HG02943 (cell line): ENCODE measurements at regions not wholly inside any gene's neighbourhood (a gene's known extent, or its start where the extent isn't known, plus 50 kb on each side); places are given as distances from the start of the nearest gene placed in this dataset.

Experiments used
- ATAC-seq: cut with Tn5 transposase; IDR thresholded peaks from one replicate; pipeline ENCODE4 v1.9.1; 2021; ENCODE audit warnings: mild to moderate bottlenecking, low read depth, moderate library complexity; ENCODE audit not compliant: unreplicated experiment

DNA sequence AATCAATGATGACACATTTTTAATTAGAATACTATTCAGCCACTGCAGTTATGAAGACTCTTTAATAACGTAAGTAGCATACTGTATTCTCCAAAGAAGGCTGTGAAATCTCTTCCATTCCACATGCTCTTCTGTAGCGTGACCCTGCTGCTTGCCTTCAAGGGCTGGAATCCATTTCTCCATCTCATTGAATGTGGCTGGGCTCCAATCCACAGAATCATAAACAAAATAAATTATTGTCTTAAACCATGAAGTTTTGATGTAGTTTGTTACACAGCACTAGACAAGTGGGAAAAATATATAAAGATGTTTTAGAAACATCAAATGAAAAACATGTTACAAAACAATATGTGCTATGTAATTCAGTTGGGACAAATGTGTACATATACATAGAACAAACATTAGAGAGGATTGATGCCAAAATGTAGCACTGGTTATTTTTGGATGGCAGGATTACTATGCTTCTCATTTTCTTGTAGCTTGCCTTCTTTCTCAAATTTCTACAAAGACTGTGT lies 410.8 kb upstream of the PODXL start:
- ATAC-seq = no peak

DNA sequence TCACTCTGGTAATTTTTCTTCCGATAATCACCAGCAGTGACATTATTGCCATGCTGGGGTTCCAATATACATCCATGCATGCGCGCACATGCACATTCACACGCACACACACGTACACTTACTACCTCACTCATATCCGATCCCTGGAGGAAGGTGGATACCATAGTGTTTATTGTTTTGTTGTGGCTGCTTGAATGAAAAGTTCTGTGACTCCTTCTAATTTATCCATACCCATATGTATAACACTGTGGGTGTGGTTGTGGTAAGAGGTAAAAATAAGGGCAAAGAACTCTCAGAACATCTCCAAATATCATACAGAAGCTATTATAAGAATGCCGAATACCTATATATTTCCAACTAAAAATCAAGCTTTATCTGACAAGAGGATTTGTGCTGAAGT lies 407.8 kb upstream of the PODXL start:
- ATAC-seq = no peak

DNA sequence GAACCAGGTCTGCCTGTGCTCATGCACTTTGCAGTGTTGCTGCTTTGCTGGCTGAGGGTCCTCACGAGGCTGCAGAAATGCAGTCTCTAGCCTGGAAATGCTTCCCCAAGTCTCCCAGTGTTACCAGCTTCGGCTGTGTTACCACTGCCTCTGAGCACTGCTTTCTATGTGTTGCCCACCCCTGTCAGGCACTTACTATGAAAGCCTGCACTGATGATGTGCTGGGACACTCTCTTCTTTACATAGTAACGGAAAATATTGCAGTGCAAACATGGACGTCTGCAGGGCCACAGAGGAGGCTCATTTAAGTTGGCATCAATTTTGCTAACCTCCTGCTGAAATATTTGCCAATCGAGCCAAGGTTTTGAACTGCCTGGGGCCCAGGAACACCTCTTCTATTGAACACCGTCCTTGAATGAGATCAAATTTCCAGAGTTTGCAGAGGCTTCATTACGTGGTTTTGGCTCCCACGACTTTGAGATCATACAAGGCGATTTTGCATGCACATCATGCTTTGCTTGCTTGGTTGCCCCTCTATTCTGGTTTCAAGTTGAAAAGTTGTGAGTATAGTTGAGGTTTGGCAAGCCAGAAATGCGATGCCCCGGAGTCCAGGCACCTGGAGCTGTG lies 404.7 kb upstream of the PODXL start:
- no peak for ATAC-seq

DNA sequence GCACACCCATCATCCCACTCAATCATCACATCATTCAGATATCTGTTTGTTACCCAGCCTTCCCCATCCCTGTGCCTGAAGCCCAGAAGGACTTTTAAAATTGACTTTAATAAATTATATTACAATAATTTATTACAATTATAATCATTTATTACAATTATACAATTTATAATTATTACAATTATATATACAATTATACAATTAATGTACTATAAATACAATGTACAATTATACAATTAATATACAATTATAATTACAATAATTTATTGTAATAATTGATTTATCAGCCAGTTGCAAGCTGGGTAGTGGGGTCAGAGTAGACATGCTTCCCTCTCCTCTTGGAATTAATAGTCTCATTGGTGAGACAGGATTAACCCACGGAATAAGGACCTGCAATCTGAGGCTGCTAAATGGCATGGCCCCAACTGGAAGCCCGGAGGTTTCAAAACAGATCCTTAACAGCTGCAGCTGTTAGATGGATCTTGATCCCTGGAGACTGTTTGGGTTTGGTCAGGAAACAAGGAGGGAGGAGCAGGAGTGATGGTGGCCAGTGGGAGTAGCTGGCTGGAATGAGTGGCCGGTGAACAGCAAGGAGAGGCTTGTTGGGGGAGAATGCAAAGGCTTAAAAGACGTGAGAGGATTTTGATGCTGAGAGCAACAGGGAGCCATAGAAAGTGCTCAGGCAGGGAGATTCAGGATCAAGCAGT lies 402.8 kb upstream of the PODXL start:
- ATAC-seq = no peak

DNA sequence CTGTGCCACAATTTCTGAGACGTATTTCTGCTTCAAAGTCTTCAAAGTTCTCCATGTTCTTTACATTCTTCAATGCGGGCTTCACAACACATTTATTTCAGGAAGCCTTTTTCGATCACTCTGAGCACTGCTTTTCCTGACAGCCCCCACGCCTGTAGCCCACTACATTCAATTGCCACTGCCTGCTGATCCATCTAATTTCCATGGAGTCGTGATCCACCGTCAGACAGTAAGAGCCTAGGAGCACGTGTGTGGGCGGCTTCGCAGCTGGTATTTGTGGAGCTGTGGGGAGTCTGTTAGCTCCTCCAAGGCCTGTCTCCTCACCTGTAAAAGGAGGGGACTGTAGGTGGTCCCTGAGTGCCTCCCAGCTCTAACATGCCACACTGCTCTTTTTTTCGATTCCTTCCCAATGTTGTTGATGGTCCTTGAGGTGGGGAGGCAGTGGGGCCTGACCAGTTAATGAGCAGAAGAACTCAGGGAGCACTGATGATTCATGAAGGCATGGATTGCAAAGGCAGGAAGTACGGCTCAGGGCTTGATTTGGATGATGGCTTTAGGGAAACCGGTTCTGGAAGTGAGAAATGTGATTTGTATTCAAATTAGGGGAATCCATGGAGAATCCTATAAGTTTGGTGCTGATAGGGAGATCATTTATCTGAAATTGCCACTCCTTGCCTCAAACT lies 401.1 kb upstream of the PODXL start:
- no peak for ATAC-seq

DNA sequence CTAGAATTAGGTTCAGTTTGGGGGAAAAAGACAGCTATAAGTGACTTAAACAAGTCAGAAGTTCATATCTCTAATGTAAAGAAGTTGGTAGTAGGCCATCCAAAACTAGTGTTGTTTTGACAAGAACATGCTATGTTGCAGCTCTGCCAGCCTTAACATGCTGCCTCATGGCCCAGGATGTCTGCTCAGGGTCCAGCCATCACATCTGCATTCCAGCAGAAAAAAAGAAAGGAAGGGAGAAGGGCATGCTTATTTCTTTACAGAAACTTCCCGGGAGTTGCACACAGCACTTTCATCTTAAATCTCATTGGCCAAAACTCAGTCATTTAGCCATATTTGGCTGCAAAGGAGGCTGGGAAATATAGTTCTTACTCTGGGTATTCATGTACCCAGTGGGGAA lies 400.4 kb upstream of the PODXL start:
- no peak for ATAC-seq

DNA sequence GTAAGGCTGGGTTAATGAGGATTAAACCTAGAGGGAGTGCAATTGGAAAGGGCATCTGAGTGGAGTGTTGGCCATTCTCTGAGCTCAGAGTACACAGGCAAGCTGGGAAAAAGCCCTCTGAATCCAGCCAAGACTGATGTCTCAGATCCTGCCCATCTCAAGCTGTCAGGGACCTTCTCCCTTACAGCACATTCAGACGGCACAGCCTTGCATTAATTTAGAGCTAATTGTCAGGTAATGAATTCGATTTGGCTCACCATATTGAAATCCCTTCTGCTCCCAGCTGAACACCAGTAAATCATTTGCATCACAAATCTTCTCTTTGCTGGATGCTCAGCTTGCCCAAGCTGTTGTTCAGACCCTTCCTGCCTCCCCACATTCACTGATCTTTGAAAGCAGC lies 399.3 kb upstream of the PODXL start:
- ATAC-seq = no peak

DNA sequence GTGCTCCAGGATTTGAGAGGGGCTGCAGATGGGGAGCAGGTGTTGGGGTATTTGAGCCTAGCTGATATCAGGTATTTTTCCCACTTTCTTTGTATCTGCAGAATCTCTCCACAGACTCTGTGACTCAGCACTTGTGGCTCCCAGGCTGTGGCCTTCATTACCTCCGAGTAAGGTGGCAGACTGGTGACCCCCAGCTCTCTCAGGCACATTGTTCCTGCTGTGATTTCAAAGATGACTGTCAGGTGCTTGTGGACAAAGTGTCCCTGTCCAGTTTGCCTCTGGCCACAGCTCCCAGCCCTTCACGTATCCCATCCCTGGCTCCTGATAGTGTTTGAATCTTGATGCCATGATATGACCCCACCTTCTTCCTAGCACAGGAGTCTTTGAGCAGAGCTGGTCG lies 396.8 kb upstream of the PODXL start:
- no peak for ATAC-seq

DNA sequence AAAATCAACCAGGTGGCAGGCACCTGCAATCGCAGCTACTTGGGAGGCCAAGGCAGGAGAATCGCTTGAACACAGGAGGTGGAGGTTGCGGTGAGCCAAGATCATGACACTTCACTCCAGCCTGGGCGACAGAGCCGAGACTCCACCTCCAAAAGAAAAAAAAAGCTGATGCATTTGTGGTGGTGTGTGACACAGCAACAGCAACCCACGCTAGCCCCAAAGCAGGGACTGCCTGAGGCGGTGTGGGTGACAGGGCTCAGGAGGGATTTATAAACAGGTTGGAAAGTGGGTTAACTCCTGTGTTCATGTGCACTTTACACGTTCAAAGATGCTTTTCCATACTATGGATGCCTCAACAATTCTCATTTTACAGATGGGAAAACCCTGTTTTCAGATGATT lies 395.9 kb upstream of the PODXL start:
- no peak for ATAC-seq

DNA sequence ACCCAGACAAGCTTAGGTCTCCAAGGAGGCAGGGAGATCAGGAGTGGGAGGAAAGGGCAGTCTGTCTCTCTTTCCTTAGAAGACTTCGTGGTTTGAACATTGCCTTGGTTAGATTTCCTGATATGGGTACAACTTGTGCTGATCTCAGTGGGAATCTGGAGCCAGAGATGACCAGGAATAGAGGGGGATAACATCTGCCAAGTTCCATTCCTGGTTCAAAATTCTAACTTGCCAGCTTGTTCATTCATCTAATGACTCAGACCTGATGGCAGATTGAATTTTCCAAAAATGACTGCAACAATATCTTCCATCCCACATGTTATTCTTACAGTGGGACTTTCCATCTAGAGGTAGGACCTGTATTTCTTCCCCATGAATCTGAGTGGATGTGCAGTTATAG lies 394.3 kb upstream of the PODXL start:
- no peak for ATAC-seq

DNA sequence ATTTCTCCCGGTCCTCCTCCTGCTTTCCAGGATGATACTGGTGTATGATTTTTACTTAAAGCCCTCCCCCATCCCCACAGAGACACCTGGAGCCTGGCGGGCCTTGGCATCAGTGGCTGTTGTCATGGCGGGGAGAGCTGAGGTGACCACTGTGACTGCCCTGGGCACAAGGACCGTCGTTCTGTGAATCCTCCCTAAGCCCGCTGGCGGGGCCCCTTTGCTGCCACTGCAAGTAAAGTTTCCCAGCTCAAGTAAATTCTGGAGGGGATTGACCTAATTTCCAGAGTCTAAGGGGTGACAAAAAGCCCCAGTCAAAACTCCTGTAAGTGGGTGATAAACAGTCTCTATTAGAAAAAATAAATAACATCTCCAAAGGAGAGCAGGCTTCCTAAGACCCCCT lies 393.2 kb upstream of the PODXL start:
- ATAC-seq = no peak

DNA sequence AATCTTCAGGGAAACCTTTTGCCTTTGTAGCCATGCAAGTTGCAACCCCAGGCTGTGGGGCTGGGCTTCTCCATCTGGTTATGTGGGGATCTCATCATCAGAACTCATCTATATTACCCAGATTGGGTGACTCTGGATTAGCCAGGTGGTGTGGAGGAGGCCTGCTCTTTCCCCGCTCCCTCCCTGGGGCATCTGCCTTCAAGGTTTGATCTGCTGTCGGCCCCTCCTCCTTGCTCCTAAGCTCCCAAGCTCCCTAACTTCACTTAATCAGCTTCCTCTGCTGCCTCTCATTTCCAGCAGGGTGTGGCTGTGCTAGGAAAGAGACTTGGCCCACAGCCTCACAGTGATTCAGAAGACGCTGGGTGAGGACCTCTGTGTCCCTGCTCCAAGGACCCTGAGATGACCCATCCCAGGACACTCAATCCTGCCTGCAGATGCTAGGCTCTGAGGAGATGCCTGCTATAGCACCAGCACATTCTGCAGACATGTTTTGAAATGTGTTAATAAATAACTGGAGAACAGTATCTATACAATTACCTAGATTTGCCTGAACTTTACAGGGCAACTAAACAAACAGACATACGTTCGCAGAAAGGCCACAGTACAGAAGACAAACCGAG lies 392.1 kb upstream of the PODXL start:
- ATAC-seq = no peak

DNA sequence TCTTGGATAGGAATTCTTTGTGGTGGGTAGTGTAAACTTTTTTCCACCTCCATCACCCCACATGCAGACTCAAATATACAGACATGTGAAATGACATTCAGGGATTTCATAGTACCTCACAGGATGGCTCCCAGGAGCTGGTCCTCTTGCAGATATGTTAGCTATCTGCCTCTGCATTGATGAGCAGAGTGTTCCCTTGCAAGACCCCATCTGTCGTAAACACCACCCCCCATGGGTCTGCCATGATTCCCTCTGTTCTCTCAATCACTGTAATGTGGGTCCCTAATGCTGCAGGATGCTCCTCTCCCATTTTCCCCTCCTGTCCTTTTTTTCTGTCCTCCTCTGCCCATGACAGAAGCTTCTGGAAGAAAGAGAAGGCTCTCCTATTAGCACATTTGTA lies 391.2 kb upstream of the PODXL start:
- no peak for ATAC-seq

DNA sequence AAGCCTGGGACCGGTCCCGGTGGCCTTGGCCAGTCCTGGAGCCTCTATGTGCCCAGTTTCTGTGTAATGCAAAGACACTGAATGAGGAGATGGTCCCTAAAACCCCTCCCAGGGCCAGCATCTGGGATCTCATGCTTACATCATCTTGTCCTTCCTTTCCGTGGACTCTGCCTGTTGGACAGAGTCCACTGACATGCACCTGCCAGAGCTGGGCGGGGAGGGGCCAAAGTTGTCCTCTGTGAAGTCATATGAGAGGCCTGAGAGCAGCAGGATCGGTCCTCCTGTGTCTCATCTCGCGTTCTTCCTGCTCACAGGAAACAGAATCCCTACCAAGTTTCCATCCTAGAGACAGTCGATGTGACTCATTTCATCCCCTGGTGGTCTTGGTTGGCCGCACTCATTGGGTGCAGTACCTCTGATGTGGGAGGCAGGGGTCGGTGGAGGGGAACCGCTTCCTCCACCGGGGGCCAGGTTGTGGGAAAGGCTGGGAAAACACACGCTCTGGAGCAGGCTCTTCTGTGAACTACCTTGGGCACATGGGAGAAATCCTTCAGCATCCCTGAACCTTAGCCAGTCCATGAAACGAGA lies 389.6 kb upstream of the PODXL start:
- ATAC-seq = no peak

DNA sequence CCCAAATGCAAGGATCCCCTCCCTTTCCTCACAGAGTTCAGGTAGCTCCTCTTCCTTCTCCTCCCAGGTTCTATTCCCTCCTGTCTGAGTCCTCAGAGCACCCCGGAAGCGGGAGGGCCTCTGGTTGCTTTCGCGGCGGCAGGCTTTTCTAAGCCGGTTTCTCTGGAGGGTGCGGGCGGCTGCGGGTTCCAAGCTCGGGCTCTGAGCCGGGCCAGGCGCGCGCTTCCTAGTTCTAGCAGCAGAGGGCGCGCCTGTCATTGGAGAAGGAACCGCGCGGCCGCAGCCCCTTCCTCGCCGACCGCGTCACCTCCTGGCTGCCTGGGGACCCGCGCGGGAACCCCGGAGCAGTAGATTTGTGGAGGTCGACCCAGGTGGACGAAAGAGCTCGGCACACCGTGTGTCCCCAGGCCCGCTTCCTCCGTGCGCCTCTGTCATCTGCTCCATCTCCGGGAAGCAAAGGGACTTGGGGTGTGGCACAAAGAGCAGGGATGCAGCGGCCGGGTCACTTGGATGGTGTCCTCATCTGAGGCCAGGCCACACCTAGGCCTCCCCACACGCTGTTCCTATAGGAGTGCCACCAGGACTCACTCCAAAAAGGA lies 389.0 kb upstream of the PODXL start:
- no peak for ATAC-seq

DNA sequence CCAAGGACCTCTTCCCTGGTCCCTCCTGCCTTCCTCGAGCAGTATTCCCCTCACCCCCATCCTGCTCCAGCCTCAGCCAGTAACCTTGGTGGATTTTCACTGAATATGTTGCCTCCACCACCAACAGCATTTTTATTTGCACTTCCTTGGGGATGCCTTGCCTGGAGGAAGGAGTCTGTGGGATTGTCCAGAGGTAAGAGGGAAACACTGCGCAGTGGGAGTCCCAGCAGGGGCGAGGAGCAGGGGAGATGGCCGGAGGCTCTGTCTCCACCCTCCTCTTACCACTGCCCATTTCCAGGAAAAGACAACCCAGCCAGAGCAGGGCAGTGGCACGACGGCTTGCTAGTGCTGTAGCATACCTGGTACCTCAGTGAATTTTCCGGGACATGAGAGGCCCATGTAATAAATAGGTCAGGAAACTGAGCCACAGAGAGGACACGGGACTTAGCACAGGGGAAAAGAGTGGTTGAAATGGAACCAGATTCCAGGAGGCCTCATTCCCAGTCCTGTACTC lies 388.2 kb upstream of the PODXL start:
- no peak for ATAC-seq

DNA sequence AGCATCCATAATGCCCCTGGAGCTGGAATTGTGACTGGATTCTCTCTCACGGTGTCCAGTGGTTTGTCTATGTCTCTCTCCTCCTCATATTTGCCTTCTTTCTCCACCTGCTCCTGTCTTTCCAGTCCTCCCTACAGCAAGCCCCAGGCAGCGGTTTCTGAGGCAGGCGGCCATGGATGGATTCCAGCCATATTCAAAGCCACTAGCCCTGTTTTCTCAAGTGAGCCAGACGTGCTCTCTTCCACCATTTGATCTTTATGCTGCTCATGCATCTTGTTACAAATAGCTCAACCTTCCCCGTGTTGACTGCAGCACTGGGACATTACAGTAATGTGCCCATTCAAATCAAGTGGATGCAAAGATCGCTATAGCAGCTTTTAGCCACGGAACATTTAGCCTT lies 387.2 kb upstream of the PODXL start:
- ATAC-seq = no peak

DNA sequence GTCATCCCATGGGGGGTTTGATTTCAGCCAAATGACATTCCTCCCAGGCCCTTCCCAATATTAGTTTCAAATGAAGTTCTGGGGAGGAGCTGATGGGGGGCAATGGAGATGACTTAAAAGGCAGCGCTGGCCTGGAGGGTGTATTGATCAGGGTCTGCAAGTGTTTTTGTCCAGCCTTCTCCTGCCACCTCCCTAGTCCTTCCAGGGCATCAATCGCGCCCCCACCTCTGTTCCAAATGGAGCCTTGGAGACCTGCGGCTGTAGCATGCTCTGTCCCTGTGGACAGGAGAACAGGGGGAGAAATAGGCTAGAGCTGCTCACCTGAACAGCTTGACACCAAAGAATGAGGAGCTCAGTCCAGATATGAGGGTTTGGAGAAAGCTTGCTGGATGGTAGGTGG lies 386.8 kb upstream of the PODXL start:
- ATAC-seq = no peak

DNA sequence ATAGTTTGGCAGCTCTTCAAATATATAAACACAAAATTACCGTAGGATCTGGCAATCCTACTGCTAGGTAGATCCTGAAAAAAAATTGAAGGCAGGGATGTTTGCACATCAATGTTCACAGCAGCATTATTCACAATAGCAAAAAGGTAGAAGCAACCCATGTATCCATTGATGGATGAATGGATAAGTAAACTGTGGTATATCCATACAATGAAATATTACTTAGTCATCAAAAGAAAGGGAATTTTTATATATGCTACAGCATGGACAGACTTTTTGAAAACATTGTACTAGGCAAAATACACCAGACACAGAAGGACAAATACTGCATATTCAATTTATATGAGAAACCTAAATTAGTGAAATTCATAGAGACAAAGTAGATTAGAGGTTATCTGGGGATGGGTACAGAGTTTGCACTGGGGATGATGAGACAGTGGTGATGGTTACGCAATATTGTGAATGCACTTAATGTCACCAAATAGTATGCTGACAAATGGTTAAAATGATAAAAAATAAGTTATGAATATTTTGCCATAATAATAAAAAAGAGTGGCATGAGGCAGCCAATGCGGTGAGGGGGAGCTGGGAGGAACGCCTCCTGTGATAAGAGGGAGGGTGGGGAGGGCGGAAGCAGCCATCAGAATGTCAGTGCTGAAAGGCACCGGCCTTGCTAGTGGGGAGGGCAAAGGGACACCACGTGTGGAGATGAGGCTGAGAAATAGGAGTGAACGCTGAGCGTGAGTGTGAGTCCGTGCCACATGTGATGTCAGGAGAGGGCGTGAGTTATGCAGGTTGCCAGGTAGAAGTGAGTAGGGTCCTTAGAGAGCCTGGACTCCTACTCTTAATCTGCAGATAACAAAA lies 386.1 kb upstream of the PODXL start:
- no peak for ATAC-seq
